ENCODE measurements at regions not wholly inside any gene's neighbourhood (a gene's known extent, or its start where the extent isn't known, plus 50 kb on each side); places are given as distances from the start of the nearest gene placed in this dataset.

- no peaks in the 10 kb centered on the region for H3K4me1 Mint-ChIP-seq
- H3K4me1 ChIP-seq (ENCODE audit: control insufficient read depth, insufficient read depth, low read length, poor library complexity, severe bottlenecking) = no peaks in the 10 kb centered on the region
- H3K27me3 ChIP-seq (ENCODE audit: control insufficient read depth, insufficient read depth, low read length) = no peaks in the 10 kb centered on the region
- no peaks in the 10 kb centered on the region for H3K36me3 Mint-ChIP-seq
- H3K27ac ChIP-seq (ENCODE audit: insufficient read depth, low read length, poor library complexity, severe bottlenecking) = no peak overlapping the region
- H3K27ac Mint-ChIP-seq = no peak overlapping the region
- H3K9me3 ChIP-seq (ENCODE audit: control insufficient read depth in 2 of 2, low read length in 2 of 2) = peaks cover 0 to 4% of the 10 kb centered on the region in 2 experiments
- DNase-seq (no peak), ATAC-seq (ENCODE audit: low read depth in 2 of 2) (no peak)
- H3K27me3 Mint-ChIP-seq = no peaks in the 10 kb centered on the region
- no peak overlapping the region for H3K4me3 ChIP-seq (ENCODE audit: low read depth, low read length)
- no peak overlapping the region for H3K4me3 Mint-ChIP-seq
- peaks cover 0 to 16% (median 5%) of the 10 kb centered on the region in 7 donors for H3K9me3 Mint-ChIP-seq
- no peaks in the 10 kb centered on the region for H3K36me3 ChIP-seq (ENCODE audit: control insufficient read depth, insufficient read depth, low read length)
Observed at GRCh38 chr2:153360239-153360638, 118.3 kb downstream of the RPRM start.

GRCh38 chr2:153354377-153354776 lies 124.2 kb downstream of the RPRM start:
- Mint-ChIP-seq H3K9me3 (peaks cover 0 to 13% (median 0%) of the 10 kb centered on the region in 7 donors), H3K4me3 (no peak overlapping the region), H3K36me3 (no peaks in the 10 kb centered on the region), H3K27me3 (no peaks in the 10 kb centered on the region), H3K27ac (no peak overlapping the region), H3K4me1 (no peaks in the 10 kb centered on the region)
- Histone ChIP-seq H3K4me3 (ENCODE audit: low read depth, low read length) (no peak overlapping the region), H3K4me1 (ENCODE audit: control insufficient read depth, insufficient read depth, low read length, poor library complexity, severe bottlenecking) (no peaks in the 10 kb centered on the region), H3K27me3 (ENCODE audit: control insufficient read depth, insufficient read depth, low read length) (no peaks in the 10 kb centered on the region), H3K36me3 (ENCODE audit: control insufficient read depth, insufficient read depth, low read length) (no peaks in the 10 kb centered on the region), H3K9me3 (ENCODE audit: control insufficient read depth in 2 of 2, low read length in 2 of 2) (no peaks in the 10 kb centered on the region), H3K27ac (ENCODE audit: insufficient read depth, low read length, poor library complexity, severe bottlenecking) (no peak overlapping the region)
- ATAC-seq (ENCODE audit: low read depth in 2 of 2) (no peak), DNase-seq (no peak)

- Mint-ChIP-seq H3K36me3 (no peaks in the 10 kb centered on the region), H3K4me1 (no peaks in the 10 kb centered on the region), H3K27ac (no peak overlapping the region), H3K9me3 (peaks cover 0 to 16% (median 2%) of the 10 kb centered on the region in 7 donors), H3K27me3 (no peaks in the 10 kb centered on the region), H3K4me3 (no peak overlapping the region)
- ATAC-seq (ENCODE audit: low read depth in 2 of 2) (no peak), DNase-seq (no peak)
- Histone ChIP-seq H3K27ac (ENCODE audit: insufficient read depth, low read length, poor library complexity, severe bottlenecking) (no peak overlapping the region), H3K36me3 (ENCODE audit: control insufficient read depth, insufficient read depth, low read length) (no peaks in the 10 kb centered on the region), H3K27me3 (ENCODE audit: control insufficient read depth, insufficient read depth, low read length) (no peaks in the 10 kb centered on the region), H3K9me3 (ENCODE audit: control insufficient read depth in 2 of 2, low read length in 2 of 2) (no peaks in the 10 kb centered on the region), H3K4me1 (ENCODE audit: control insufficient read depth, insufficient read depth, low read length, poor library complexity, severe bottlenecking) (no peaks in the 10 kb centered on the region), H3K4me3 (ENCODE audit: low read depth, low read length) (no peak overlapping the region)
Observed at GRCh38 chr2:153349603-153350002, 129.0 kb downstream of the RPRM start.

GRCh38 chr2:153347818-153348495 lies 130.6 kb downstream of the RPRM start:
- H3K9me3 ChIP-seq (ENCODE audit: control insufficient read depth in 2 of 2, low read length in 2 of 2) = no peaks in the 10 kb centered on the region
- H3K4me1 Mint-ChIP-seq = no peaks in the 10 kb centered on the region
- no peak for DNase-seq

GRCh38 chr2:153320879-153321278 lies 157.7 kb downstream of the RPRM start:
- H3K4me3 Mint-ChIP-seq = no peak overlapping the region
- Histone ChIP-seq H3K4me1 (ENCODE audit: control insufficient read depth, insufficient read depth, low read length, poor library complexity, severe bottlenecking) (no peaks in the 10 kb centered on the region), H3K4me3 (ENCODE audit: low read depth, low read length) (no peak overlapping the region), H3K27ac (ENCODE audit: insufficient read depth, low read length, poor library complexity, severe bottlenecking) (no peak overlapping the region), H3K9me3 (ENCODE audit: control insufficient read depth in 2 of 2, low read length in 2 of 2) (no peaks in the 10 kb centered on the region), H3K36me3 (ENCODE audit: control insufficient read depth, insufficient read depth, low read length) (no peaks in the 10 kb centered on the region), H3K27me3 (ENCODE audit: control insufficient read depth, insufficient read depth, low read length) (no peaks in the 10 kb centered on the region)
- H3K36me3 Mint-ChIP-seq = no peaks in the 10 kb centered on the region
- no peak for ATAC-seq (ENCODE audit: low read depth in 2 of 2)
- H3K27ac Mint-ChIP-seq = no peak overlapping the region
- H3K9me3 Mint-ChIP-seq = peaks cover 0 to 11% (median 3%) of the 10 kb centered on the region in 7 donors
- no peak for DNase-seq
- H3K27me3 Mint-ChIP-seq = no peaks in the 10 kb centered on the region
- no peaks in the 10 kb centered on the region for H3K4me1 Mint-ChIP-seq

More at GRCh38 chr2:153347818-153348495, 130.6 kb downstream of the RPRM start:
- Histone ChIP-seq H3K27ac (ENCODE audit: insufficient read depth, low read length, poor library complexity, severe bottlenecking) (no peak overlapping the region), H3K36me3 (ENCODE audit: control insufficient read depth, insufficient read depth, low read length) (no peaks in the 10 kb centered on the region), H3K4me1 (ENCODE audit: control insufficient read depth, insufficient read depth, low read length, poor library complexity, severe bottlenecking) (no peaks in the 10 kb centered on the region), H3K27me3 (ENCODE audit: control insufficient read depth, insufficient read depth, low read length) (no peaks in the 10 kb centered on the region), H3K4me3 (ENCODE audit: low read depth, low read length) (no peak overlapping the region)
- Mint-ChIP-seq H3K27ac (no peak overlapping the region), H3K27me3 (no peaks in the 10 kb centered on the region), H3K36me3 (no peaks in the 10 kb centered on the region), H3K4me3 (no peak overlapping the region), H3K9me3 (peaks cover 0 to 16% (median 2%) of the 10 kb centered on the region in 7 donors)
- ATAC-seq (ENCODE audit: low read depth in 2 of 2) = no peak

- no peaks in the 10 kb centered on the region for H3K36me3 ChIP-seq (ENCODE audit: control insufficient read depth, insufficient read depth, low read length)
- no peaks in the 10 kb centered on the region for H3K27me3 ChIP-seq (ENCODE audit: control insufficient read depth, insufficient read depth, low read length)
- peaks cover 0 to 2% of the 10 kb centered on the region in 2 experiments for H3K9me3 ChIP-seq (ENCODE audit: control insufficient read depth in 2 of 2, low read length in 2 of 2)
- H3K4me3 Mint-ChIP-seq = no peak overlapping the region
- H3K9me3 Mint-ChIP-seq = peaks cover 0 to 7% (median 3%) of the 10 kb centered on the region in 7 donors
- H3K4me1 Mint-ChIP-seq = no peaks in the 10 kb centered on the region
- H3K4me3 ChIP-seq (ENCODE audit: low read depth, low read length) = no peak overlapping the region
- no peak for ATAC-seq (ENCODE audit: low read depth in 2 of 2)
- DNase-seq = no peak
- H3K36me3 Mint-ChIP-seq = no peaks in the 10 kb centered on the region
- H3K27ac Mint-ChIP-seq = no peak overlapping the region
- no peaks in the 10 kb centered on the region for H3K27me3 Mint-ChIP-seq
- H3K27ac ChIP-seq (ENCODE audit: insufficient read depth, low read length, poor library complexity, severe bottlenecking) = no peak overlapping the region
- no peaks in the 10 kb centered on the region for H3K4me1 ChIP-seq (ENCODE audit: control insufficient read depth, insufficient read depth, low read length, poor library complexity, severe bottlenecking)
Observed at GRCh38 chr2:153311432-153311831, 167.1 kb downstream of the RPRM start.

GRCh38 chr2:153308466-153308865 lies 170.1 kb downstream of the RPRM start:
- no peak overlapping the region for H3K4me3 ChIP-seq (ENCODE audit: low read depth, low read length)
- H3K9me3 ChIP-seq (ENCODE audit: control insufficient read depth in 2 of 2, low read length in 2 of 2) = no peaks in the 10 kb centered on the region
- H3K36me3 Mint-ChIP-seq = no peaks in the 10 kb centered on the region
- no peaks in the 10 kb centered on the region for H3K27me3 Mint-ChIP-seq
- ATAC-seq (ENCODE audit: low read depth in 2 of 2) (no peak), DNase-seq (no peak)
- no peak overlapping the region for H3K4me3 Mint-ChIP-seq
- no peaks in the 10 kb centered on the region for H3K4me1 ChIP-seq (ENCODE audit: control insufficient read depth, insufficient read depth, low read length, poor library complexity, severe bottlenecking)
- H3K27ac Mint-ChIP-seq = no peak overlapping the region
- no peaks in the 10 kb centered on the region for H3K27me3 ChIP-seq (ENCODE audit: control insufficient read depth, insufficient read depth, low read length)
- H3K9me3 Mint-ChIP-seq = peaks cover 0 to 6% (median 2%) of the 10 kb centered on the region in 7 donors
- no peaks in the 10 kb centered on the region for H3K4me1 Mint-ChIP-seq
- no peak overlapping the region for H3K27ac ChIP-seq (ENCODE audit: insufficient read depth, low read length, poor library complexity, severe bottlenecking)
- no peaks in the 10 kb centered on the region for H3K36me3 ChIP-seq (ENCODE audit: control insufficient read depth, insufficient read depth, low read length)

GRCh38 chr2:153307223-153307622 lies 171.3 kb downstream of the RPRM start:
- Histone ChIP-seq H3K27me3 (ENCODE audit: control insufficient read depth, insufficient read depth, low read length) (no peaks in the 10 kb centered on the region), H3K36me3 (ENCODE audit: control insufficient read depth, insufficient read depth, low read length) (no peaks in the 10 kb centered on the region), H3K9me3 (ENCODE audit: control insufficient read depth in 2 of 2, low read length in 2 of 2) (no peaks in the 10 kb centered on the region), H3K4me1 (ENCODE audit: control insufficient read depth, insufficient read depth, low read length, poor library complexity, severe bottlenecking) (no peaks in the 10 kb centered on the region), H3K4me3 (ENCODE audit: low read depth, low read length) (no peak overlapping the region), H3K27ac (ENCODE audit: insufficient read depth, low read length, poor library complexity, severe bottlenecking) (no peak overlapping the region)
- Mint-ChIP-seq H3K4me1 (no peaks in the 10 kb centered on the region), H3K36me3 (no peaks in the 10 kb centered on the region), H3K27ac (no peak overlapping the region), H3K4me3 (no peak overlapping the region), H3K27me3 (no peaks in the 10 kb centered on the region), H3K9me3 (peaks cover 0 to 6% (median 0%) of the 10 kb centered on the region in 7 donors)
- ATAC-seq (ENCODE audit: low read depth in 2 of 2) (no peak), DNase-seq (no peak)

Data from CD4-positive, CD25-positive, alpha-beta regulatory T cell (primary cell).